Vagina (tissue), 2 donors: ENCODE measurements at regions not wholly inside any gene's neighbourhood (a gene's known extent, or its start where the extent isn't known, plus 50 kb on each side); places are given as distances from the start of the nearest gene placed in this dataset.

Experiments used
- POLR2A ChIP-seq, 2 donors: fragments of 450-650 bp; IDR thresholded peaks; one replicate each; pipeline ENCODE4 v1.6.1; 2017; ENCODE audit warnings: antibody characterized with exemption in 2 of 2, mild to moderate bottlenecking in 2 of 2, moderate library complexity in 2 of 2
- POLR2AphosphoS5 ChIP-seq, 2 donors: sonication (generic); formaldehyde crosslinking; IDR thresholded peaks; one replicate each; pipeline ENCODE4 v1.9.0; 2017; ENCODE audit warnings: antibody characterized with exemption in 2 of 2, mild to moderate bottlenecking in 2 of 2, low read depth in 1 of 2; ENCODE audit not compliant: insufficient read depth in 1 of 2
- TF ChIP-seq, protein P1 (sequence below), 3 experiments: fragments of 450-650 bp in 2 of 3; fragments of 200-600 bp in 1 of 3; sonication (generic) in 1 of 3; IDR thresholded peaks; one replicate each; pipeline ENCODE4 v1.5.1; 2017 to 2019; ENCODE audit warnings: antibody characterized with exemption in 3 of 3, mild to moderate bottlenecking in 2 of 3, moderate library complexity in 2 of 3

DNA sequence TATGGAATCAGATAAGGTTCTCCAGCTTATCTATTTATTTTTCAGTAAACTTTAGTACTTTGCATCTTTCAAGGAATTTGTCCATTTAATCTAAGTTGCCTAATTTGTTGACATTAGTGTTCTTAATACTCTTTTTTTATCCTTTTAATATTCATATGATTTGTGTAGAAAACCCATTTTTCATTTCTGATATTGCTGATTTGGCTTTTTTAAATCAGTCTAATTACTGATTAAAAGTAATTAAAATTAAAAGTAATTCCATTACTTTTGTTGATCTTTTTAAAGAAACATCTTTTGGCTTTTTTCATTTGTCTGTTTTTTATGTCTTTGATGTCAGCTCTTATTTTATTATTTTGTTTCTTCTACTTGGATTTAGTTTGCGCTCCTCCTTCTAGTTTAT, 101.2 kb downstream of the CGGBP1 start:
- TF ChIP-seq, protein P1, sequence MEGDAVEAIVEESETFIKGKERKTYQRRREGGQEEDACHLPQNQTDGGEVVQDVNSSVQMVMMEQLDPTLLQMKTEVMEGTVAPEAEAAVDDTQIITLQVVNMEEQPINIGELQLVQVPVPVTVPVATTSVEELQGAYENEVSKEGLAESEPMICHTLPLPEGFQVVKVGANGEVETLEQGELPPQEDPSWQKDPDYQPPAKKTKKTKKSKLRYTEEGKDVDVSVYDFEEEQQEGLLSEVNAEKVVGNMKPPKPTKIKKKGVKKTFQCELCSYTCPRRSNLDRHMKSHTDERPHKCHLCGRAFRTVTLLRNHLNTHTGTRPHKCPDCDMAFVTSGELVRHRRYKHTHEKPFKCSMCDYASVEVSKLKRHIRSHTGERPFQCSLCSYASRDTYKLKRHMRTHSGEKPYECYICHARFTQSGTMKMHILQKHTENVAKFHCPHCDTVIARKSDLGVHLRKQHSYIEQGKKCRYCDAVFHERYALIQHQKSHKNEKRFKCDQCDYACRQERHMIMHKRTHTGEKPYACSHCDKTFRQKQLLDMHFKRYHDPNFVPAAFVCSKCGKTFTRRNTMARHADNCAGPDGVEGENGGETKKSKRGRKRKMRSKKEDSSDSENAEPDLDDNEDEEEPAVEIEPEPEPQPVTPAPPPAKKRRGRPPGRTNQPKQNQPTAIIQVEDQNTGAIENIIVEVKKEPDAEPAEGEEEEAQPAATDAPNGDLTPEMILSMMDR (IDR thresholded peaks at IDR 0.05): no peak
- TF ChIP-seq POLR2A (IDR thresholded peaks at IDR 0.05): no peak
- no peak for TF ChIP-seq POLR2AphosphoS5 (IDR thresholded peaks at IDR 0.05; ENCODE audit: insufficient read depth in 1 of 2, low read depth in 1 of 2)
